ENCODE measurements at regions not wholly inside any gene's neighbourhood (a gene's known extent, or its start where the extent isn't known, plus 50 kb on each side); places are given as distances from the start of the nearest gene placed in this dataset.
"Not testable (repeated sequence)": the region's sequence is repeated elsewhere in the genome, so short reads cannot be mapped to it uniquely, and the experiment has no call there.

GRCh38 chr15:98347866-98348265, 300.5 kb upstream of the IGF1R start:
- Mint-ChIP-seq H3K27me3 (ENCODE audit: low read depth) (peaks cover 9% of the 10 kb centered on the region), H3K27ac (no peak overlapping the region), H3K36me3 (ENCODE audit: low read depth) (no peaks in the 10 kb centered on the region), H3K4me3 (no peak overlapping the region), H3K4me1 (peaks cover 4% of the 10 kb centered on the region), H3K9me3 (no peaks in the 10 kb centered on the region)
- no peak for TF ChIP-seq CTCF (IDR thresholded peaks at IDR 0.05; ENCODE audit: unreplicated experiment in 3 of 3)

GRCh38 chr15:98350276-98350675, 298.1 kb upstream of the IGF1R start:
- H3K9me3 Mint-ChIP-seq: peaks cover 7% of the 10 kb centered on the region
- no peak overlapping the region for H3K27ac Mint-ChIP-seq
- H3K36me3 Mint-ChIP-seq (ENCODE audit: low read depth): no peaks in the 10 kb centered on the region
- peaks cover 4% of the 10 kb centered on the region for H3K4me1 Mint-ChIP-seq
- TF ChIP-seq CTCF (IDR thresholded peaks at IDR 0.05; ENCODE audit: unreplicated experiment in 3 of 3): no peak
- H3K27me3 Mint-ChIP-seq (ENCODE audit: low read depth): peaks cover 11% of the 10 kb centered on the region
- no peak overlapping the region for H3K4me3 Mint-ChIP-seq

GRCh38 chr15:98358274-98358673, 290.1 kb upstream of the IGF1R start:
- H3K4me1 Mint-ChIP-seq; H3K27me3 Mint-ChIP-seq (ENCODE audit: low read depth); H3K4me3 Mint-ChIP-seq; H3K27ac Mint-ChIP-seq; H3K36me3 Mint-ChIP-seq (ENCODE audit: low read depth): not testable (repeated sequence)
- peaks cover 23% of the 10 kb centered on the region for H3K9me3 Mint-ChIP-seq

- Mint-ChIP-seq H3K4me1 (no peaks in the 10 kb centered on the region), H3K9me3 (peaks cover 23% of the 10 kb centered on the region), H3K4me3 (no peak overlapping the region), H3K27me3 (ENCODE audit: low read depth) (peaks cover 8% of the 10 kb centered on the region), H3K27ac (no peak overlapping the region), H3K36me3 (ENCODE audit: low read depth) (no peaks in the 10 kb centered on the region)
- no peak for TF ChIP-seq CTCF (IDR thresholded peaks at IDR 0.05; ENCODE audit: unreplicated experiment in 3 of 3)
These were observed 289.4 kb upstream of the IGF1R start for GRCh38 chr15:98358971-98359370.

GRCh38 chr15:98363416-98363815, 284.9 kb upstream of the IGF1R start:
- Mint-ChIP-seq H3K4me1 (no peaks in the 10 kb centered on the region), H3K4me3 (no peak overlapping the region), H3K9me3 (no peaks in the 10 kb centered on the region), H3K27me3 (ENCODE audit: low read depth) (no peaks in the 10 kb centered on the region), H3K27ac (no peak overlapping the region), H3K36me3 (ENCODE audit: low read depth) (no peaks in the 10 kb centered on the region)
- no peak for TF ChIP-seq CTCF (IDR thresholded peaks at IDR 0.05; ENCODE audit: unreplicated experiment in 3 of 3)

GRCh38 chr15:98363955-98364354, 284.4 kb upstream of the IGF1R start:
- Mint-ChIP-seq H3K4me1 (no peaks in the 10 kb centered on the region), H3K9me3 (no peaks in the 10 kb centered on the region), H3K4me3 (no peak overlapping the region), H3K27me3 (ENCODE audit: low read depth) (no peaks in the 10 kb centered on the region), H3K36me3 (ENCODE audit: low read depth) (no peaks in the 10 kb centered on the region), H3K27ac (no peak overlapping the region)
- TF ChIP-seq CTCF (IDR thresholded peaks at IDR 0.05; ENCODE audit: unreplicated experiment in 3 of 3): no peak

All from nephron (organoid).